ENCODE measurements at regions not wholly inside any gene's neighbourhood (a gene's known extent, or its start where the extent isn't known, plus 50 kb on each side); places are given as distances from the start of the nearest gene placed in this dataset.

- no peaks in the 10 kb centered on the region for H3K9me2 ChIP-seq (ENCODE audit: insufficient read depth)
- H3K27ac ChIP-seq (ENCODE audit: low read depth, low read length): no peak overlapping the region
- H2AFZ ChIP-seq (ENCODE audit: low read depth, low read length, poor library complexity, severe bottlenecking): no peak overlapping the region
- TF ChIP-seq ZFX (IDR thresholded peaks at IDR 0.05): no peak
- no peak for TF ChIP-seq RAD21 (IDR thresholded peaks at IDR 0.05; ENCODE audit: low read depth)
- TF ChIP-seq SRF (IDR thresholded peaks at IDR 0.05; ENCODE audit: low read depth): no peak
- TF ChIP-seq FOSL1 (IDR thresholded peaks at IDR 0.05; ENCODE audit: low read depth): no peak
- TF ChIP-seq POLR2A (IDR thresholded peaks at IDR 0.05; ENCODE audit: borderline replicate concordance, extremely low read depth, insufficient read depth, insufficient read length): no peak
- no peak for TF ChIP-seq CTCF (IDR thresholded peaks at IDR 0.05 in 2 of 3, conservative IDR thresholded peaks at IDR 0.05 in 1 of 3; ENCODE audit: borderline replicate concordance in 1 of 3, insufficient read depth in 1 of 3, low read depth in 2 of 3, low read length in 2 of 3)
- TF ChIP-seq SP1 (IDR thresholded peaks at IDR 0.05; ENCODE audit: low read depth): no peak
- no peak for TF ChIP-seq REST (IDR thresholded peaks at IDR 0.05; ENCODE audit: low read depth)
- TF ChIP-seq, protein P1, sequence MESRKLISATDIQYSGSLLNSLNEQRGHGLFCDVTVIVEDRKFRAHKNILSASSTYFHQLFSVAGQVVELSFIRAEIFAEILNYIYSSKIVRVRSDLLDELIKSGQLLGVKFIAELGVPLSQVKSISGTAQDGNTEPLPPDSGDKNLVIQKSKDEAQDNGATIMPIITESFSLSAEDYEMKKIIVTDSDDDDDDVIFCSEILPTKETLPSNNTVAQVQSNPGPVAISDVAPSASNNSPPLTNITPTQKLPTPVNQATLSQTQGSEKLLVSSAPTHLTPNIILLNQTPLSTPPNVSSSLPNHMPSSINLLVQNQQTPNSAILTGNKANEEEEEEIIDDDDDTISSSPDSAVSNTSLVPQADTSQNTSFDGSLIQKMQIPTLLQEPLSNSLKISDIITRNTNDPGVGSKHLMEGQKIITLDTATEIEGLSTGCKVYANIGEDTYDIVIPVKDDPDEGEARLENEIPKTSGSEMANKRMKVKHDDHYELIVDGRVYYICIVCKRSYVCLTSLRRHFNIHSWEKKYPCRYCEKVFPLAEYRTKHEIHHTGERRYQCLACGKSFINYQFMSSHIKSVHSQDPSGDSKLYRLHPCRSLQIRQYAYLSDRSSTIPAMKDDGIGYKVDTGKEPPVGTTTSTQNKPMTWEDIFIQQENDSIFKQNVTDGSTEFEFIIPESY (IDR thresholded peaks at IDR 0.05; ENCODE audit: extremely low read depth, insufficient replicate concordance, low read length): no peak
- TF ChIP-seq CEBPB (IDR thresholded peaks at IDR 0.05; ENCODE audit: low read depth): no peak
- no peak for TF ChIP-seq EZH2phosphoT487 (IDR thresholded peaks at IDR 0.05; ENCODE audit: borderline replicate concordance)
- no peak for TF ChIP-seq CBX3 (IDR thresholded peaks at IDR 0.05; ENCODE audit: low read depth)
- no peak for TF ChIP-seq ZNF274 (IDR thresholded peaks at IDR 0.05; ENCODE audit: low read depth, low read length)
- no peak for TF ChIP-seq TCF7L2 (IDR thresholded peaks at IDR 0.05; ENCODE audit: borderline replicate concordance, extremely low read depth, insufficient read depth, insufficient read length)
- TF ChIP-seq SIN3A (IDR thresholded peaks at IDR 0.05; ENCODE audit: low read depth): no peak
- no peak for TF ChIP-seq EZH2 (IDR thresholded peaks at IDR 0.05)
- no peaks in the 10 kb centered on the region for H3K9me3 ChIP-seq (ENCODE audit: control insufficient read depth in 1 of 2, insufficient read depth in 1 of 2, low read depth in 1 of 2, low read length in 2 of 2)
- ChIA-PET CTCF (no interaction called here), RAD21 (ENCODE audit: low non-redundant PET in 1 of 2, low total read pairs in 2 of 2, uncharacterized antibody in 2 of 2, unreplicated experiment in 2 of 2) (no interaction called here), POLR2A (no interaction called here)
- H3K36me3 ChIP-seq (ENCODE audit: control insufficient read depth in 1 of 2, insufficient read depth in 2 of 2, low read length in 2 of 2): no peaks in the 10 kb centered on the region
- BruUV-seq (replicated peaks): no TSS peak
- no peaks in the 10 kb centered on the region for H3K4me1 ChIP-seq (ENCODE audit: control insufficient read depth in 1 of 2, insufficient read depth in 2 of 2, low read length in 2 of 2)
- H3K27me3 ChIP-seq (ENCODE audit: insufficient read depth, low read length): no peaks in the 10 kb centered on the region
- intact Hi-C loops (cut with micrococcal nuclease): no loop called here
- H4K20me1 ChIP-seq (ENCODE audit: insufficient read depth): no peaks in the 10 kb centered on the region
- H3K4me3 ChIP-seq (replicated peaks in 1 of 2; ENCODE audit: low read depth in 1 of 2, low read length in 2 of 2): no peak overlapping the region
- no peaks in the 10 kb centered on the region for H3K79me2 ChIP-seq (ENCODE audit: insufficient read depth, low read length)
- DNase-seq (ENCODE audit: low read depth, low spot score): no peak
- no peak overlapping the region for H3K4me2 ChIP-seq (ENCODE audit: low read length)
- no peak overlapping the region for H3K9ac ChIP-seq (ENCODE audit: low read length)
- ATAC-seq: no peak
Measured at GRCh38 chr2:183898641-183899040, 699.7 kb upstream of the ZNF804A start.
